Suppressor macrophage treated with lipopolysaccharide for 4 hours (primary cell): ENCODE measurements at regions not wholly inside any gene's neighbourhood (a gene's known extent, or its start where the extent isn't known, plus 50 kb on each side); places are given as distances from the start of the nearest gene placed in this dataset.

Source experiments
- DNase-seq: peaks from one replicate; pipeline ENCODE4 v3.0.0-alpha.2; 2020

DNA sequence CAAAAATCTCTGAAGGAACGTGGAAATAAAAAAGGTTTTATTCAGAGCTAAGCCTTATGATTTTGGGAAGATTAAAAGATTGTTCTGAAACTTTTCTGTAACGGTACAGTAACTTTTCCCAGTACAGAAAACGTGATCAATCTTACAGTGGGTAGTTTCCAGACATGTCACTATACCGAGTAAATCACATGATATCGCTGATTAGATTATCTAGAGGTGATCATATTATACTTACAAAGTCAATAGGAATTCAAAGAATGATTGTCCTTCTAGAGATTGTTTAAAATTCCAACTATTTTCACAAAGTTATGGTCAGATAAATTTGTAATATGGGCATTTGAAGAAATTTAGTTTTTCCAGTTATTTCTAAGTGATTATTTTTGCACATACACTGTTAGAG, 736.0 kb upstream of the GRM7 start:
- DNase-seq, result no peak

DNA sequence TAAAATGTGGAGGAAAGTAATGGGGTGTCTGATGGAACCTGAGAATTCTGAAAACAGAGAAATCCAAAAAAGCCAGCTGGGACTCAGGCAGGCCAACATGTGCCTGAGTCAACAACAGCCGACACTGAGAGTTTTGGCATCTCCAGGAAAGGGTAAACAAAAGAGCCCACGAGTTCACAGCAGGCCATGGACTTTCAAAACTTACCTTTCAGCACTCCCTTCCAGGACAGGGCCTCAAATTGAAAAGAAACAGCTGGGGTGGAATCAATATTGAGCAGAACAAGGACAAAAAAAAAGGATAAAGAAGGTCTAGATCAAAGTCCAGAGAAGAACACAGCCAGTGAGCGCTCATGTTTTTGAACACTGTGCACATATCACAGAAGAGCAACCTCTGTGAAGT, 735.4 kb upstream of the GRM7 start:
- no peak for DNase-seq

DNA sequence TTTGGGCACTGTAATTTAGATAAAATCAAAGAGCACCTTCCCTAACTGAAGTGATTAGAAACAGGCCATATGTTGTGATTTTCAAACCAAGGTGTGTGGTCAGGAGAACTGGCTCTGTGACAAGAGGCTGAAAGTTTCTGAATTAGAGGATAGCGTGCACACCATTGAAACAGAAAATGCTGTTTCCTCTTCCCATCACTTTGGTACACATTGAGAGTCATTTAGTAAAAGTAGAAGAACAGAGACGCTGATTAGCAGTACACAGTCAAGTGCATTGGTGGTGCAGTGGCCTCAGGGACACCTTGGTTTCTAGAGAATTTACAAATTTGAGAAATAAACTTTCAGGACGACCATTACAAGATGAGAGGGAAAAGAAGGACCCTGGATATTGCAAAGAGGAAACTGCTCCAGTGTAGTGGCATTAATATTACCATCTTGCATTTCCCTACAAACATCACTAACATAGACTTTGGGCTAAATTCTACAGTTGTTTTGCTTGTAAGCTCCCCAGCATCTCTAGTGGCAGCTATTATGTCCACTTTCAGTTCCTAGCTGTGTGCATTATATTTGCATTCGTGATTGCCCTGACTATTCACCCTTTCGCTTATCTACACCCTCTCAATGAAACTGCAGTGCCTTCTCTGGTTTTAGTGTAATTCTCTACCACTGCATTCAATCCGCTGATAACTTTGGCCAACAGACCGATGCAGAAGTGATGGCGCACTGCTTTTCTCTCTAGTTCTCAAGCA, 728.1 kb upstream of the GRM7 start:
- no peak for DNase-seq

DNA sequence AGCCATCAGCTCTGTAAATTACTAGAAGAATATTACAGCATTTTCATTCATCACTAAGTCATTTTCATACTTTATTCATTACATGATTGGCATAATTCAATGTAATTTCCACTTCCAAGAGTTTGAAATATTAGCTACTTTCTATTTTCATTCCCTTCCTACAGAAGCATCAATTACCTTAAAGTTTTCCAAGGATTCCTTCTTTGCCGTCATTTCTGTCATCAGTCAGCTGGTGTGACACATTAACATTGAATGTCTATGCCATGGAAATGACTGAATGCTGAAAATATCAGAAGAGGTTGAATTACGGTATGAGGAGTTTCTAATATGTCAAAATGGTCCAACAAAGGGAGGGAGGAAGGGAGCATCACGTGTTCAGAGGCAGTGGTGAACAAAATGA, 718.2 kb upstream of the GRM7 start:
- DNase-seq, result no peak

DNA sequence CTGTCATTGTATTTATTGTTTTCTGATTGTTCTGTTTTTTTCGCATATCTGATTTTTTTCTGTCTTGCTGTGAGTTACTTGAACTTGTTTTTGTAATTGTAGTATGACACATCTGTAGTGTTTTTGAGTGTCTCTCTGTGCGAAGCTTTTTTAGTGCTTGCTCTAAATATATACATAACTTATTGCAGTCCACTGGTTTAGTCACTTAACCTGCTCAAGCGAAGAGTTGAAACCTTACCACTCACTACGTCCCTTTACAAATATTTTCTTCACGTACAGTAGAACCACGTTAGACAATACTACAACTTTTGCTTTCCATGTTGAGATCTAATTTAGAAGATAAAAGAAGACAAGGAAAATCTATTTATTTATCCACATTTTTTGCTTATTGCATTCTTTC, 713.0 kb upstream of the GRM7 start:
- no peak for DNase-seq

DNA sequence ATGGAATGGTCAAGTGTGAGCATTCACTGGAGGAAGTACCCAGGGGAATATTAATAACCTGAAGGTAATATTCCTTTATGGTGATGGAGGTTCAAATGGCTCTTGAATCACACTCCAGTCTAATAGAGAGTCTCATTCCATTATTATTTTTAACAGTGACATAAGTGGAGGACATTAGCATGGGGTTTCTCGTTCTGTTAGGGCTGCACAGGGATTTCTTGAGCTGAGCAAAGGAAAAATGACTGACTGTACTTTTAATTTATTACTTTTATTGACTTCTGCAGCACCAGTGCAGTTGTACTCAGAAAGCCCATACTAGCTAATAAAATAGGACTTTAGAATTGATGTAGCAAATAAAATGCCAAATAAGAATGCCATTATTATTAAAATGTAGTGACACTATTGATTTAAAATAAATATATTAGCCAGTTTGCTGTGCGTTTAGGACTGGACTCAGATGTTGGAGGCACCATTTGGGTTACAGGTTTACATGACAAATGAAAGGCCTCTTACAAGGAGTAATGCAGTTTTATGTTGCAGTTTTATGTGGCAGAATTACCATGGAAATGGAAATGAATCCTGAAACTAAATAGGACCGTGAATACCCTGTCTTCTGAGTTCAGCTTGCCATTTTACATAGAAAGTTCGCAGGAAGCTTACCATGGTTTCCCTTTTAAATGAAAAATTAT, 705.1 kb upstream of the GRM7 start:
- no peak for DNase-seq

DNA sequence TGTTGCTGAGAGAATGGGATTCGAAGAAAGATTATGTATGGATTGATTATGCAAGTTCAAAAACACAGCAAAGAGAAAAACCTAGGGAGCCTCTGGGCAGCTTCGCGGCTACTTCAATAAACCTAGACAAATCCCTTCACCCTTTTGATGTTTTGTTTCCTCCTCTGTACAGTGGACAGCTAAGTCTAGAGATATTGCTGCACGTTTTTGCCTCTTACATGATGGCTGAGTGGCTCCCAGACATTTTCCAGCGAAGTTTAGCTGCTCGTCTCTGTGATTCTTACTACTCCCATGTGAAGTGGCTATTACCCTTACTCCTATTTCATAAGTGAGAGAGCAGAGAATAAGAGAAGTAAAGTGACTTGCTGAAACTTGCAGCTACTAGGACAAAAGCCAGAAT, 695.0 kb upstream of the GRM7 start:
- no peak for DNase-seq

DNA sequence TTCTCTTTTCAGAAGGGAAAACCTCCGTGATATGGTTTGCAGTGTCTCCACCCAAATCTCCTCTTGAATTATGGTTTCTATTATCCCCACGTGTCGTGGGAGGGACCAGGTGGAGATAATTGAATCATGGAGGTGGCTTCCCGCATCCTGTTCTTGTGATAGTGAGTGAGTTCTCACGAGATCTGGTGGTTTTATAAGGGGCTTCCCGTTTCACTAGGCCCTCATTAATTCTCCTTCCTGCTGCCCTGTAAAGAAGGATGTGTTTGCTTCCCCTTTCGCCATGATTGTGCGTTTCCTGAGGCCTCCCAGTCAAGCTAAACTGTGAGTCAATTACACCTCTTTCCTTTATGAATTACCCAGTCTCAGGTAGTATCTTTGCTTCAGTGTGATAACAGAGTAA, 692.7 kb upstream of the GRM7 start:
- peak; percentile 4 for DNase-seq

DNA sequence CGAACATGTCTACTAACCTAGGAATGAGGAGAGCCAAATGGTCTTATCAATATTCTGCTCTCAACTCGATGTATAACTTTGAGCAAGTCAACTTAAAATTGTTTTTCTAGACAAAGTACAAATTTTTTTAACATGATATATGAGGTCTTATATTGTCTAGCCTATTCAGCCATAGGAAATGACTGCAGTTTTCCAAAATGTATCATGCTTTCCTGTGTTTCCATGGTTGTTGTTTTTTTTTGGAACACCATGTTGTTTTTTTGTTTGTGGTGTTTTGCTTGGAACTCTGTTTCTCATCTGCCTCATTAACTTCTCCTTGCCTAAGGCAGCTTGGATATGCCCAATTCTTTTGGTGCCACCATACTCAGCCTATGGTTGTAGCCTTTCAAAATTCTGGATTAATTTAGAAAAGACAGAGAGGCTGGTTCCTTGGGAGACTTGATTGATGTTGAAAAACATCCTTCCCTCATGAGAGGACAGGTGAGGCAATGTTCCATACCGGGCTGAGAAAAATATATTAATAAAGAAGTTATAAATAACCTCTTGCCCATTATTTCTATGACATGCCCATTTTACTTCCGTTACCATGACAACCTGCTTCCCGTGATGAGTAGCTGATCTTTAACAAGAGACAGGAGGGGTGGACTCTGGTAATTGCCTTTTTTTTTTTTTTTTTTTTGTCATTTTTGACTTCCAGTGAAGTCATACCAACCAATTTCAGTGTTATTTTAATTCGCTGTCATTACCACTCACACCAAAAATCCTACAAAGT, 687.9 kb upstream of the GRM7 start:
- DNase-seq, result no peak

DNA sequence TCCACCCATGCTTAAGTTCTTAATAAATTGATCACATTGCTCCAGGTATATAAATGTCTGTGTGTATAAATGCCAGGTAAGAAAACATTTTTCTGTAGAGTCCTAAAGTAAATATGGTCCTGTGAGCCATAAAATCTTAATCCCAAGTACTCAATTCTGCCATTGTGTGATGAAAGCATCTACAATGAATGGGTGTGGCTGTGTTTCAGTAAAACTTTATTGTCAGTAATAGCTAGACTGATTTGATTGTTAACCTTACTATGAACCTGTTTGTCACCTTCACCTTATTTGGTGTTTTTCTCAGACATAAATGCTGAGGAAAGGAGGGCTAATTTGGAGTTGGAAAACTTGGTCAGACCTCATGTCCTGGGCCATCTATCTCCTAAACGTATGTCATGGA, 683.5 kb upstream of the GRM7 start:
- DNase-seq, result no peak

DNA sequence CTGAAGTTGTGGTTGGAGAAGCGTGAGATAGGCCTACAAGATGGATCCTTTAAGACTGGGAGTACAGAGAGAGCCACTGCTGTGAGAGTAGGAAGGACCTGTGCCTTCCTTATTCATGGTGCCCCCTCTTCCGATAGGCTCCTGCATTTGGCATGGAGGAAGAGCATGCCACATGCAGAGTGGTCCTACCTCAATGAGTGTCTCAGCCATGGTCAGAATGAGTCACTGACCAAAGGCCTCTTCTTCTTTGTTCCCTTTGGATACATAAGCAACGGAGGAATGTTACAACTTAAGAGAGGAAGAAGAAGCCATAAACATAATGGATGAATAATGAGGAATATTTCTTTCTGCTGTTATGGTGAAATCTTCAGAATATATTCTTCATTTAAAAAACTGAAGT, 681.2 kb upstream of the GRM7 start:
- DNase-seq, result no peak

DNA sequence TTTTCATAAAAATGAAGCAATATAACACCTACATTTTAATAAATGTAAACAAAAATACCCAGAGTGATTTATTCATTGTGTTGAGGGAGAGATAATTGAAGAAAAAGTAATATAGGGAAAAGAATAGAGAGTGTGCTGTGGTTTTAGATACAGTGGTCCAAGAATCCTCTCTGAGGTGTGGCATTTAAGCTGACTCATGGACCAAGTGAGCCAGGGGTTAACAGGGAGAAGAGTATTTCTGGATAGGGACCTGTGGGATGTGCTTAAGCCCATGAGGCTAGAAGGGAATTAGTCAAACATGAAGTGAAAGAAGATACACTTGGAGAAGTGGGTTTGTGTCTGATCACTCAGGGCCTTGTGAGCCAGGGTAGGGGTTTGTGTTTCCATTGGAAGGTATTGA, 680.7 kb upstream of the GRM7 start:
- DNase-seq, result no peak

DNA sequence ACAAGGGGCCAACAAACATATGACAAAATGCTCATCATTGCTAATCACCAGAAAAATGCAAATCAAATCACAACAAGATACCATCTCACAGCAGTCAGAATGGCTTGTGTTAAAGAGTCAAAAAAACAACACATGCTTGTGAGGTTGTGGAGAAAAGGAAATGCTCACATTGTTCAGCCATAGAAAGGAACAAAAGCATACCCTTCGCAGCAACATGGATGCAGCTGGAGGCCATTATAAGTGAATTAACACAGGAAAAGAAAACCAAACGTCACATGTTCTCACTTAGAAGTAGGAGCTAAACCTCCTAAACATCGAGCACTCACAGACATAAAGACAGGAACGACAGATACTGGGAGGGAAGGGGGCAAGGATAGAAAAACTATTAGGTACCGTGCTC, 678.4 kb upstream of the GRM7 start:
- no peak for DNase-seq

DNA sequence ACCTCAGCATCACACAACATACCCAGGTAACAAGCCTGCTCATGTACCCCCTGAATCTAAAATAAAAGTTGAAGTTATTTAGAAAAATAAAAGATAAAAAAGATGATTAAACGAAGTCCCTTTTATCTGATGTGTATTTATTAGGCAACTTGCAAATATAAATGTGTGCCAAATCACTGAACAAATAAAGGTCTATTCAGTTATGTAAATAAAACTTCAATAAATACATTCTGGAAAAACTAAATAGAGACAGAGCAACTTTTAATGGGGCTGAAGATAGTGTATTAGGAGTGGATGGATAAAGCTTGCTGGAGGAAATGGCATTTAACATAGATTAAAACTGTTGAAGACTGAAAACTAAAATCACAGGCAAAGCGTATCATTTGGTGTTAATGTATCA, 678.0 kb upstream of the GRM7 start:
- no peak for DNase-seq

DNA sequence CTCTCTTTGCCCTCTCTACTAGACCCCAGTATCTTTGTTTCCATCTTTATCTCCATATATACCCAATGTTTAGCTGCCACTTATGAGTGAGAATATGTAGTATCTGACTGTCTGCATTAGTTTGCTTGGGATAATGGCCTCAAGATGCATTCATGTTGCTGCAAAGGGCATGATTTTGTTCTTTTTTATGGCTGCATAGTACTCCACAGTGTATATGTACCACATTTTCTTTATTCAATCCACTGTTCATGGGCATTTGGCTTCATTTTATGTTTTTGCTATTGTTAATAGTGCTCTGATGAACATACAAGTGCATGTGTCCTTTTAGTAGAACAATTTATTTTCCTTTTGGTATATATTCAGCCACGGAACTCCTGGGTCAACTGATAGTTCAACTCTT, 671.5 kb upstream of the GRM7 start:
- DNase-seq, result no peak

DNA sequence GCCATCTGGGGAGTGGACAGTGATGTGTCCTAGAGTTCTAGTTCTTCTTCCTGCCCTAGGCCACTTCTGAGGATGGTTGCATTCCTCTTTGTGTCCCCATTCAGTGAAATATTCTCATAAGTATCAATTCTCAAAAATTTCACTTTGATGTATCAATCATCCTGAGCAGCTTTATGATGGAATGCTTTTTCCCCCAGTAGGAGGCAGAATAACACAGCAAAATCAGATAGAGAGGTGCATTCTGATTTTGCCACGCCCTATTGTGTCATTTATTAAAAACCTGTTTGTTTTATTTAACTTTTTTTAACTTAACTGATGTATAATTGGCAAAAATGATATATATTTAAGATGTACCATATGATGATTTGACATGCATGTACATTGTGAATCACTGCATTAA, 656.0 kb upstream of the GRM7 start:
- DNase-seq, result peak; percentile 29

DNA sequence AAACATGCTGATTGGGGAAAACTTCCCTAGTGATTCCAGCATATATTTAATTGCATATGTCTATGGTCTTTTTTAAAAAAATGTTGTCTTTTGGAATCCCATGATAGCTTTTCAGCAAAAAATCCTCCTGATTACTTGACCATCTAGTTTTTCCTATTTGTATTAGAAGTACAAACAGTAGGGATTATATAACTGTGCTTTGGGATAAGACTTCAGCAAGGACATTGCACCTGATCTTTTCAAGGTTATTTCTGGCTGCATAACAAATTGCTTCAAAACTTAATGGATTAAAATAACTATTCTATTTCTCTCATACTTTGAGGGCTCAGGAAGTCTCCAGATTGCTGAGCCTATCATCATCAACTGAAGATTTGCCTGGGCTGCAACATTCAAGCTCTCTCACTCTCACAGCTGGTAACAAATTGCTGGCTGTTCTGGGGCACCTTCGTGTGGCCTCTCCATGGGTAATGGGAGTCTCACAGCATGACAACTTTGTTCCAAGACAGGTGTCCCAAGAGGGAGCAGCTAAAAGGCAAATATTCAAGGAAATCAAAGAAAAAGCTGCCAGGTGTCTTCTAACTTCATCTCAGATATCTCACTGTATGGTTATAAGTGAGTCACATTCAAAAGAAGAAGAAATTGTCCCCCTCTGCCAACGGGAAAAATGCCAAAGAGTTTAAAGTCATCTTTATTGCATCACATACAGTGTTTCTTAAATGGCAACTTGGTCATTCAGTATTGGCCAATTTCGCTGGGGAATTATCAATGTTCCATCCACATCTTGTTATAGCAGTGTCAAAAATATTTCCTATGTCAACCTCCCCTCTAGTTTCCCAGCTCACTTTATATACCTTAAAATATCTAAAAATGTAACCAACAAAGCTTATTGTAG, 644.5 kb upstream of the GRM7 start:
- peak; percentile 61 for DNase-seq

DNA sequence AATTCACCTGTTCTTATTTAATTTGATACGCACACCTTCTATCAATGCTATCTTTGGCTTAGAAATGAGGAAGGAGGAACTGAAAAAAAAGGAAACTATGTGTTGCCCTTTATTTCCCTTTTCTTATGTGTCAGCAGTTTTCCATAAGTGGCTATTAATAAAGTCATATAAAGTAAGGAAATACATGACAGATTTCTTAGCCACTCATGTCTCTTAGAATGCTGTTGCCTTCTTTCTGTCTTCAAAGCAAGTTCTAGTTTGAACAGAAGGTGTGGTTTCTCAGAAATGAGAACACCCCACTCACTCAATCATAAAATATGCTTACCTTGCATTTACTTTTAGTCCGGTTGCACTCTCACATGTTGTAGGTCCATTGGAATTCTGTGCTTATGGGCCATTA, 640.5 kb upstream of the GRM7 start:
- peak; percentile 18 for DNase-seq

DNA sequence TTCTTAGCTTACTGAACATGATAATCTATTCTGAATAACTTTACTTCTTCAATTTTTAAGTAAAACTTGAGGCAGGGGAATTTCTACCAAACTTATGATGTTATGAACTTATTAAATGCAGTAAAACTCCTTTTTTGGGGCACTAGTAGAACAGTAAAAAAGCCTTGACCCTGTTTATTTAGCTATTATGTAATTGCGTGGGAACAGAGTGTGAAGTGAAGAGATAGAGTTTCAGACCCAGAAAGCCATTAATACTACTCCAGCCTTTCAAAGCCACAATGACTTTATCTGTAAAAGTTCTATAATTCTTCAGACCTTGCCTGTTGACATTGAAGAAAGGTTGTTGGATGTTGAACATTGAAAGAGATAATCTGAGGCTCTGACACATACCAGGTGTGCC, 638.8 kb upstream of the GRM7 start:
- no peak for DNase-seq

DNA sequence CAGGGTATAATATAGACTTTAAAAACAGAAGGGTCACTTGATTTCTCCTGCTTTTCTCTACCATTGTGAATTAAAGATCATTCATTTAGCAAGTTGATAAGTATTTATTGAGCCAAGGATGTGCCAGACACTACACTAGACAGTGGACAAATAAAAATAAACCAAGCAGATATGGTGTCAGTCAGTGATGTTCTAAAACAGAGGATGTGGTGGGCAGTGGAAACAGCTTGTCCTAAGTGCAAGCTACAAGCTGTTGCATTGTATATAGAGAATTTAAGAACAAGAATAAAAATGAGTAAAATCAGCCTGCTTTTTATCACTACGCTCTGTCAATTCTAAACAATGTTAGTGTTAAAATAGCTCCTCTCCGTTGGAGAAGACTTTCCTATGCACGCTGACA, 637.3 kb upstream of the GRM7 start:
- no peak for DNase-seq

DNA sequence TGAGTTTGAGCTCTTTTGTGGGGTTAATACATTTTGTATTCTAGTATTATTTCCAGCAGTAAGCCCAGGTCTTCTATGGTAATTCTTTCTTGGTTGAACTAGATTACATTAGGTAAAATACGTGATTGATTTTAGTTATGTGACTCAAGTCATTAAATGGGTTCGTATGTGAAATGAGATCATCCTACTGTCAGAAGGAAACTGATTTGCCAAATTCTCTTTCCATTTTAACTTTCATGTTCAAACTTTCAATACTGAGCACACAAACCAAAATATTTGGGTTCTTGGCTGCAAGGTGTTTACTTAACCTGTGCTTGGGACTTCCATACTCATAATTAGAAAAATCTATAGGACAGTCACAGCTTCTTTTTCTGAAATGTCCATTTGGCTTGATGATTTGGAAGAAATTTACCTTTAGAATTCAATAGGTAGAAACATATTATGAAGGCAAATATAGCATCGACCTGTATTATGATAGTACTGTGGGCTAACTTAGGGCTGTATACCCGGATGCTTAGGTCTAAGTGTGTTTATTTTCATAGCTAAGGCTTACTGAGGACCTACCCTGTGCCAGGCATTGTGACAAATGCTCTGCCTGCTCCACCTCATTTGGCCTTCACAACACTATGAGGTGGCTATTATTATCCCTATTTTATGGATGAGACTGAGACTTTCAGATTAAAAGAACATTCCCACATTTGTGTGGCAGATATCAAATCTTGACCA, 631.8 kb upstream of the GRM7 start:
- DNase-seq, result no peak

DNA sequence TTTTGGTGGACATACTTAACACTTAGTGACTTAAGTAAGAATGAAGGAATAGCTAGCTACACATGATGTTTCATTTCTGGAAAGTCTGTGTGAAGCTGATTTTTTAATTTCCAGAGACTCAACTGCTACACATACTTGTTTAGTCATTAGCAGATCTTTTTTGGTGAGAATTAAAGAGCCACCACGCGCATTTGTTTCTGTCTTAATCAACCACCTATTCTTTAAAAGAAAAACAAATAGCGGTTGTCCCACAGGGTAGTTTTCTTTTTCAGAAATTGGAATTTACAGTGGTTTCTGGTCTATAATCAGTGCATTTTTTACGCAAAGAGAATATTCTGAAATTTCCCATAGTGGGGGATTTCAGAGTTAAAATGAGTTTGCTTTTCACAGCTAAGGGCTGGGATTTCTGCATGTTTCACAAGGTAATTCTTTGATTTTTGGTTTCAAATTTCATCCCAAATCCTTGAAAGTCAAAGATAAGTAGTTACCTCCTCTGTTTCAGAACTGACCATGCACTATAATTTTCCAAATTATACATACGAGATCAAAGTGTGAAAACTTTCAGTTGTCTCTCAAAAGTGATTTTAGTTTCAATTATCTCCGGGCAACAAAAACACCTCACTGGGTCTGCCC, 631.0 kb upstream of the GRM7 start:
- no peak for DNase-seq
